ENCODE measurements at regions not wholly inside any gene's neighbourhood (a gene's known extent, or its start where the extent isn't known, plus 50 kb on each side); places are given as distances from the start of the nearest gene placed in this dataset.

GRCh38 chr7:136325578-136325977 is 348.4 kb upstream of the MTPN start:
- Histone ChIP-seq H3K4me3 (replicated peaks in 1 of 3; ENCODE audit: insufficient read depth in 1 of 3, low read depth in 1 of 3, low read length in 3 of 3) (no peak overlapping the region), H3K4me2 (ENCODE audit: insufficient read depth, low read length) (no peak overlapping the region), H2AFZ (ENCODE audit: low read depth, low read length) (no peak overlapping the region), H3K9me1 (replicated peaks; ENCODE audit: control insufficient read depth, extremely low read depth, insufficient read depth, low read length) (no peaks in the 10 kb centered on the region), H3K4me1 (ENCODE audit: control insufficient read depth, extremely low read depth, insufficient read depth, low read length) (no peaks in the 10 kb centered on the region), H3K9me3 (replicated peaks; ENCODE audit: control insufficient read depth, insufficient read depth, low read length) (peaks cover 3% of the 10 kb centered on the region), H3K27ac (ENCODE audit: insufficient read depth, low read depth, low read length) (no peak overlapping the region), H3K79me2 (ENCODE audit: control insufficient read depth, insufficient read depth, low read length) (no peaks in the 10 kb centered on the region), H3K36me3 (ENCODE audit: control insufficient read depth in 2 of 2, extremely low read depth in 1 of 2, insufficient read depth in 2 of 2, low read length in 2 of 2) (no peaks in the 10 kb centered on the region), H3K27me3 (ENCODE audit: control insufficient read depth in 2 of 2, insufficient read depth in 2 of 2, low read length in 2 of 2) (no peaks in the 10 kb centered on the region), H3K9ac (replicated peaks; ENCODE audit: extremely low read depth, insufficient read depth, low read length) (no peak overlapping the region), H4K20me1 (replicated peaks; ENCODE audit: control insufficient read depth, extremely low read depth, insufficient read depth, low read length) (no peaks in the 10 kb centered on the region)
- DNase-seq (ENCODE audit: low read depth, low spot score) (no peak), FAIRE-seq (no peak)
- dilution Hi-C loops (cut with MboI; ENCODE audit: extremely low pct_ligation_motif_present, low sequenced_read_pairs): no loop called here
- ChIA-PET POLR2A (no interaction called here), CTCF (no interaction called here)
- intact Hi-C loops (cut with micrococcal nuclease): no loop called here
- no peak for TF ChIP-seq EZH2 (IDR thresholded peaks at IDR 0.05; ENCODE audit: borderline replicate concordance, low read depth, low read length, severe bottlenecking)
- no peak for TF ChIP-seq MYC (IDR thresholded peaks at IDR 0.05; ENCODE audit: low read depth, low read length)
- TF ChIP-seq MAX (IDR thresholded peaks at IDR 0.05; ENCODE audit: insufficient read depth, insufficient read length): no peak
- no peak for TF ChIP-seq GATA2 (IDR thresholded peaks at IDR 0.05; ENCODE audit: insufficient read depth, insufficient read length, low read depth, low read length)
- no peak for TF ChIP-seq JUN (IDR thresholded peaks at IDR 0.05; ENCODE audit: borderline replicate concordance, insufficient read depth, insufficient read length, low read depth)
- no peak for TF ChIP-seq POLR2A (IDR thresholded peaks at IDR 0.05; ENCODE audit: low read depth, low read length)
- no peak for TF ChIP-seq FOS (IDR thresholded peaks at IDR 0.05; ENCODE audit: borderline replicate concordance, insufficient read depth, low read length)
- no peak for TF ChIP-seq POLR2AphosphoS5 (IDR thresholded peaks at IDR 0.05; ENCODE audit: insufficient read depth, low read depth, low read length)
- no peak for TF ChIP-seq CTCF (IDR thresholded peaks at IDR 0.05; ENCODE audit: extremely low read depth in 1 of 2, insufficient read depth in 1 of 2, low read depth in 1 of 2, low read length in 2 of 2)
- no TSS peak for BruUV-seq (replicated peaks)

Data from endothelial cell of umbilical vein (primary cell).